NOMO-1 treated with dmso at 0.1 percent for 144 hours (cell line): ENCODE measurements at regions not wholly inside any gene's neighbourhood (a gene's known extent, or its start where the extent isn't known, plus 50 kb on each side); places are given as distances from the start of the nearest gene placed in this dataset.

Experiments
- DNase-seq: peaks from one replicate; lab custom pipeline; 2025; ENCODE audit not compliant: unreplicated experiment; lab: John Stamatoyannopoulos, UW

- no peak for DNase-seq
Measured at GRCh38 chr4:24303926-24304325, 280.4 kb downstream of the DHX15 start.

GRCh38 chr4:24298911-24299310 is 285.4 kb downstream of the DHX15 start:
- DNase-seq: no peak

- DNase-seq: no peak
Measured at GRCh38 chr4:24287096-24287495, 297.3 kb downstream of the DHX15 start.

- DNase-seq: no peak
Measured at GRCh38 chr4:24285759-24286158, 298.6 kb downstream of the DHX15 start.

GRCh38 chr4:24282446-24282845 is 301.9 kb downstream of the DHX15 start:
- DNase-seq: no peak

GRCh38 chr4:24279911-24280375 is 304.4 kb downstream of the DHX15 start:
- no peak for DNase-seq

- DNase-seq: no peak
Measured at GRCh38 chr4:24279469-24279868, 304.9 kb downstream of the DHX15 start.

- DNase-seq: no peak
Measured at GRCh38 chr4:24278693-24279092, 305.7 kb downstream of the DHX15 start.

- no peak for DNase-seq
Measured at GRCh38 chr4:24274381-24274941, 309.9 kb downstream of the DHX15 start.

GRCh38 chr4:24273136-24273535 is 311.2 kb downstream of the DHX15 start:
- DNase-seq: no peak

GRCh38 chr4:24266951-24267722 is 317.2 kb downstream of the DHX15 start:
- no peak for DNase-seq

- DNase-seq: no peak
Measured at GRCh38 chr4:24265989-24266388, 318.4 kb downstream of the DHX15 start.

- no peak for DNase-seq
Measured at GRCh38 chr4:24262616-24263015, 321.7 kb downstream of the DHX15 start.

GRCh38 chr4:24262084-24262483 is 322.3 kb downstream of the DHX15 start:
- no peak for DNase-seq

- no peak for DNase-seq
Measured at GRCh38 chr4:24260923-24261564, 323.3 kb downstream of the DHX15 start.

- DNase-seq: no peak
Measured at GRCh38 chr4:24260133-24260715, 324.1 kb downstream of the DHX15 start.

GRCh38 chr4:24256547-24256946 is 327.8 kb downstream of the DHX15 start:
- no peak for DNase-seq

GRCh38 chr4:24256066-24256465 is 328.3 kb downstream of the DHX15 start:
- DNase-seq: no peak

- DNase-seq: no peak
Measured at GRCh38 chr4:24252121-24252520, 332.2 kb downstream of the DHX15 start.

- no peak for DNase-seq
Measured at GRCh38 chr4:24251589-24251988, 332.8 kb downstream of the DHX15 start.

GRCh38 chr4:24249972-24250371 is 334.4 kb downstream of the DHX15 start:
- DNase-seq: no peak
